ENCODE measurements at regions not wholly inside any gene's neighbourhood (a gene's known extent, or its start where the extent isn't known, plus 50 kb on each side); places are given as distances from the start of the nearest gene placed in this dataset.
A peak's percentile ranks its signal among the peaks of the same experiment; 100 is the strongest.

DNA sequence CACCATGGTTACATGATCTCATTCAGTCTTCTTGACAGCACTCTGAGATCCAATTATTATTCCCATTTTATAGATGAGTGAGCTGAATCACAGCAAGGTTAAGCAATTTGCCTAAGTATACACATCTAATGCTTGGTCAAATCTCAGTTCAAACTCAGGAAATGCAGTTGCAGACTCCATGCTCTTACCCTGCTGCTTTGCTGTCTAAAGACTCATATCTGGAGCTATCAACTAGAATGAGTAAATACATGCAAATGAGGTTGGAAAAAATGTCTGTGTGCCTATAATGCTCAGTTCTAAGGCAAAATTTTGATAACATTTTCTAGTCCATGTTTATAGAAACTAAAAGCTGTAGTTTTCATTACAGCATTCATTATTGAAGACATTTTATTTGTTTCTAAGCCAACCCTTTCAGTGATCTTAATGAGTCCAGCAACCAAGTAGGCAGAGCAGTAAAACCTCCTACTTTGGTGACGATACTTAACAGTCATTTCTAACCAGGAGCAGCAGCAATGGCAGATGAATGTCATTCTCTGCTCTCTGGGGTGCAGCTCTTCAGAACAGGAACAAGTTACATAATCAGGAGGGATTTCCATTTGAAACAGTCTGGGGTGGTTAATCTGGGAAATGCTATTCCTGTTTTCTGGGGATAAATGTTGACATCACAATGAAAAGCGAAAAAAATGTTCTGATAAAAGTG lies 396.8 kb upstream of the UBE2E3 start:
- no peak for TF ChIP-seq CTCF (conservative IDR thresholded peaks at IDR 0.05; ENCODE audit: low read depth)
- ChIA-PET POLR2A (ENCODE audit: low non-redundant PET) (interaction anchor here (0.6 kb wide), 1 partner anchor 449 kb away, joined by 3 read pairs; no protein-coding TSS in a partner anchor), CTCF (no interaction called here)
- no peak for DNase-seq (ENCODE audit: low spot score)
- no peak overlapping the region for H3K27ac ChIP-seq

DNA sequence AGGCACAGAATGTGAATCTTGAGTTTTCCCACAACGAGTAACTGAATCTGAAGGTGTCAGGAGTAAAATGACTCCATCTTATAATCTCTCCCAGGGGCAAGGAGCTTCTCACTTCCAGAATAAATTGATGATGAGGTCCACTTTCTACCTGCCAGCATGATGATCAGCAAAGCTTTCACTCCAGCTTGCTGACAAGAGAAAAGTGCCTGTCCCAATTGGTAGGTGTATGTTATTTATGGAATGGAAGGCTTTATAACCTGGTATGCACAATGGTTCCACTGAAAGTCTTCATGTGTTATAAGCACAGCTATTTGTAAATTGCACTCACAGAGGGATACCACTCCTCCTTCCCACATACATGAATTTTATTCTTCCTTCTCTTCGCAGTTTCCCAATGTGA lies 401.0 kb upstream of the UBE2E3 start:
- no peak overlapping the region for H3K27ac ChIP-seq
- DNase-seq (ENCODE audit: low spot score): no peak
- POLR2A ChIA-PET (ENCODE audit: low non-redundant PET): no interaction called here
- CTCF ChIA-PET: interaction anchor here (0.8 kb wide), 1 partner anchor 402 kb away, joined by 5 read pairs; no protein-coding TSS in a partner anchor
- TF ChIP-seq CTCF (conservative IDR thresholded peaks at IDR 0.05; ENCODE audit: low read depth): no peak

GRCh38 chr2:180578441-180578840 lies 402.0 kb upstream of the UBE2E3 start:
- ChIA-PET CTCF (interaction anchor here (0.8 kb wide), 1 partner anchor 403 kb away, joined by 5 read pairs; no protein-coding TSS in a partner anchor), POLR2A (ENCODE audit: low non-redundant PET) (no interaction called here)
- TF ChIP-seq CTCF (conservative IDR thresholded peaks at IDR 0.05; ENCODE audit: low read depth): no peak
- no peak for DNase-seq (ENCODE audit: low spot score)
- H3K27ac ChIP-seq: no peak overlapping the region

DNA sequence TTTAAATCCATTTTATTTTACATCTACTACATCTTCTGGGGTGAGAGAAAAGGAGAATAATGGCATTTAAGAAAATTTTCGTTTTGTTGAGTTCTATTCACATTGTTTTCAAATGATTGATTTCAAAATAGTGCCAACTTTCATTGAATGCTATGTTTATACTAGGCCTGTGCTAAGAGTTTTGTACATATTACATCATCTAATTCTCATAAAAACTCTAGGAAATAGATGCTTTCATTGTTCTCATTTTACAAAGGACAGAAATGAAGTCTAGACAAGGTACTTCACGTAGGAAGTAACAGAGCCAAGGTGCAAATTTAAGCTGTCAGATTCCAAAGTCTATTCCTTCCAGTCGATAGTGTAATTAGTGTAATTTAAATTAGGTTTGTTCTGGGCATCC lies 402.8 kb upstream of the UBE2E3 start:
- CTCF ChIA-PET: no interaction called here

GRCh38 chr2:180573951-180574350 lies 406.5 kb upstream of the UBE2E3 start:
- ChIA-PET CTCF (no interaction called here), POLR2A (ENCODE audit: low non-redundant PET) (no interaction called here)
- no peak overlapping the region for H3K27ac ChIP-seq
- TF ChIP-seq CTCF (conservative IDR thresholded peaks at IDR 0.05; ENCODE audit: low read depth): no peak
- DNase-seq (ENCODE audit: low spot score): peak; percentile 78

More for the DNA sequence above, 402.8 kb upstream of the UBE2E3 start:
- no peak for DNase-seq (ENCODE audit: low spot score)
- no peak overlapping the region for H3K27ac ChIP-seq
- no peak for TF ChIP-seq CTCF (conservative IDR thresholded peaks at IDR 0.05; ENCODE audit: low read depth)
- POLR2A ChIA-PET (ENCODE audit: low non-redundant PET): no interaction called here

DNA sequence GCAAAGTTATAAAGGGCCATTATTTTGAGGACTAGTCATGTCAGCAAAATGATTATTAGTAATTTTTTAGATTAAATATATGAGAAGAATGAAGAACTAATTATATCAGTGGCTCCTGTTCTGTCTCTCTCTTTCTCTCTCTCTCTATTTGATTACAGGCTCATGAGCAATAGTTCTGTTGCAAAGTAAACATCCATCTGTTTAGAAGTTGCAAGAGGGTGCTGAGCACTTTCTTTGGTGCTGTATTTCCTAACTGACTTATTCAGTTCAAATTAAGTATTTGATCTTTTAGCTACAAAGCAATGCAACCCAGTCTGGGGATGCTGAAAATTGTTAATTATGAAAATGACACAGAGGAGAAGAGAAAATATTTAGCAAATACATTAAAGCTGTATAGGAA lies 408.1 kb upstream of the UBE2E3 start:
- no peak overlapping the region for H3K27ac ChIP-seq
- DNase-seq (ENCODE audit: low spot score): no peak
- CTCF ChIA-PET: no interaction called here

More for the DNA sequence above, 408.1 kb upstream of the UBE2E3 start:
- POLR2A ChIA-PET (ENCODE audit: low non-redundant PET): no interaction called here
- TF ChIP-seq CTCF (conservative IDR thresholded peaks at IDR 0.05; ENCODE audit: low read depth): no peak
